Thyroid gland (tissue), 4 donors: ENCODE measurements at regions not wholly inside any gene's neighbourhood (a gene's known extent, or its start where the extent isn't known, plus 50 kb on each side); places are given as distances from the start of the nearest gene placed in this dataset.

ENCODE experiments used
- DNase-seq, 2 donors: peaks; one replicate each; pipeline ENCODE4 v3.0.0-alpha.2; 2019
- H3K27ac ChIP-seq, 3 donors: fragments of 200-600 bp; sonication (generic); 1 replicate in 2 of 3; 2 replicates in 1 of 3; pipeline ENCODE4 v1.5.1; 2016 to 2019; ENCODE audit warnings: mild to moderate bottlenecking in 1 of 3, moderate library complexity in 1 of 3
- H3K27me3 ChIP-seq: fragments of 200-600 bp; sonication (generic); one replicate; pipeline ENCODE4 v1.5.1; 2019
- H3K36me3 ChIP-seq, 2 donors: fragments of 200-600 bp; sonication (generic); one replicate each; pipeline ENCODE4 v1.5.1; 2016 to 2019
- H3K4me1 ChIP-seq, 2 donors: fragments of 200-600 bp; sonication (generic); one replicate each; pipeline ENCODE4 v1.5.1; 2017 to 2019
- H3K4me3 ChIP-seq, 3 donors: fragments of 200-600 bp; sonication (generic); replicated peaks in 1 of 3; 1 replicate in 2 of 3; 2 replicates in 1 of 3; pipeline ENCODE4 v1.5.1; 2016; ENCODE audit warnings: mild to moderate bottlenecking in 1 of 3
- H3K9me3 ChIP-seq: fragments of 200-600 bp; sonication (generic); one replicate; pipeline ENCODE4 v1.5.1; 2017
- POLR2A ChIP-seq, 2 donors: fragments of 450-650 bp; IDR thresholded peaks; one replicate each; pipeline ENCODE4 v1.6.1; 2017; ENCODE audit warnings: antibody characterized with exemption in 2 of 2, mild to moderate bottlenecking in 2 of 2, moderate library complexity in 1 of 2
- WGBS, 2 donors: methylation state at CpG; one replicate each; pipeline ENCODE4 v1.1.5; 2017; 5-methylcytosine and 5-hydroxymethylcytosine counted together
- intact Hi-C: fragments of 100-400 bp; cut with DNase I; formaldehyde crosslinking; loops from one replicate; pipeline ENCODE4 v1.15.1; 2023
- TF ChIP-seq, protein P1 (sequence below), 6 experiments: fragments of 200-600 bp in 3 of 6; fragments of 450-650 bp in 3 of 6; sonication (generic) in 3 of 6; IDR thresholded peaks; one replicate each; pipeline ENCODE4 v1.5.1; 2016 to 2019; ENCODE audit warnings: antibody characterized with exemption in 6 of 6, mild to moderate bottlenecking in 2 of 6, inconsistent platforms in 1 of 6, moderate library complexity in 1 of 6

DNA sequence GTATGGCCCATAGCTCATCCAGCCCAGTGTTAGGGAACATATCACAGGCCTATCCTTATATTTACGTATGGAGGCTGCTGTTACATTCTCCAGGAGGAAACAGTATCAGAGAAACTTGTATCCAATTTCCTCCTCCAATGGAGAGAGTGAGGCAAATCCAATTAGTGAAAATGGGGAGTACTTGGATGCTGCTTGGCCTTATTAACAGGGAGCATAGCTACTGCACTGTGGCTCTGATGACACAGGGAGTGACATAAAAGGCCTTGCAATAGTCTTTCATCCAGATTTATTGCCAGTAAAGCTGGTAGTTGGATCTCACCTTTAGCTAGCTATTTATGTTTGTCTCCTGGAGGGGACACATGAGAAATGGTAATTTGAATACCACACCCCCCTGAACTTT, 313.2 kb upstream of the MTPN start:
- no peaks in the 10 kb centered on the region for H3K27me3 ChIP-seq
- WGBS, 2 donors, result 93 to 100% methylated on average over 1 of the region's 1 CpG
- H3K4me3 ChIP-seq, result no peak overlapping the region
- intact Hi-C loops, result no loop called here
- H3K36me3 ChIP-seq, result no peaks in the 10 kb centered on the region
- TF ChIP-seq, protein P1, sequence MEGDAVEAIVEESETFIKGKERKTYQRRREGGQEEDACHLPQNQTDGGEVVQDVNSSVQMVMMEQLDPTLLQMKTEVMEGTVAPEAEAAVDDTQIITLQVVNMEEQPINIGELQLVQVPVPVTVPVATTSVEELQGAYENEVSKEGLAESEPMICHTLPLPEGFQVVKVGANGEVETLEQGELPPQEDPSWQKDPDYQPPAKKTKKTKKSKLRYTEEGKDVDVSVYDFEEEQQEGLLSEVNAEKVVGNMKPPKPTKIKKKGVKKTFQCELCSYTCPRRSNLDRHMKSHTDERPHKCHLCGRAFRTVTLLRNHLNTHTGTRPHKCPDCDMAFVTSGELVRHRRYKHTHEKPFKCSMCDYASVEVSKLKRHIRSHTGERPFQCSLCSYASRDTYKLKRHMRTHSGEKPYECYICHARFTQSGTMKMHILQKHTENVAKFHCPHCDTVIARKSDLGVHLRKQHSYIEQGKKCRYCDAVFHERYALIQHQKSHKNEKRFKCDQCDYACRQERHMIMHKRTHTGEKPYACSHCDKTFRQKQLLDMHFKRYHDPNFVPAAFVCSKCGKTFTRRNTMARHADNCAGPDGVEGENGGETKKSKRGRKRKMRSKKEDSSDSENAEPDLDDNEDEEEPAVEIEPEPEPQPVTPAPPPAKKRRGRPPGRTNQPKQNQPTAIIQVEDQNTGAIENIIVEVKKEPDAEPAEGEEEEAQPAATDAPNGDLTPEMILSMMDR (IDR thresholded peaks at IDR 0.05), result no peak
- TF ChIP-seq POLR2A (IDR thresholded peaks at IDR 0.05), result no peak
- no peak for DNase-seq
- H3K9me3 ChIP-seq, result no peaks in the 10 kb centered on the region
- no peak overlapping the region for H3K27ac ChIP-seq
- no peaks in the 10 kb centered on the region for H3K4me1 ChIP-seq

DNA sequence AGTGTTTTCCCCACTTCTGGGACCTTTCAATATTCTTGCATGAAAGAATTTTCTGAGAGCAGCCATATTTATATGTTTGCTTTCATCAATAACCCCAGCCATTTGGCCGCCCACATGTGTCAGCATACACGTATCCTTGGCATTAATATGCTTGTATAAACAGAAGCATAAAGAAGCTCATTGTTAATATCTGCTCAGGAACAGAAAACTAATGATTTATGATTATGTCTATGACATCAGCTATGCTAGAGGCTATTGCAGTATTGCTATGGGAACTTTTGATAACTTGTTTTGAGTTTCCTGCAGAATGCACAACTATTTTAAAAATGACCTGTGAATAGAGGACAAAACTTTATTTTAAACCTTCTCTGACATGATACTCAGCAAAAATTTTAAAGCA, 300.9 kb upstream of the MTPN start:
- intact Hi-C loops, result no loop called here
- WGBS, 2 donors, result 87 to 92% methylated on average over 2 of the region's 2 CpGs
- no peaks in the 10 kb centered on the region for H3K36me3 ChIP-seq
- H3K4me3 ChIP-seq, result no peak overlapping the region
- TF ChIP-seq POLR2A (IDR thresholded peaks at IDR 0.05), result no peak
- TF ChIP-seq, protein P1 (IDR thresholded peaks at IDR 0.05), result no peak
- no peaks in the 10 kb centered on the region for H3K4me1 ChIP-seq
- H3K9me3 ChIP-seq, result no peaks in the 10 kb centered on the region
- no peaks in the 10 kb centered on the region for H3K27me3 ChIP-seq
- no peak for DNase-seq
- no peak overlapping the region for H3K27ac ChIP-seq

DNA sequence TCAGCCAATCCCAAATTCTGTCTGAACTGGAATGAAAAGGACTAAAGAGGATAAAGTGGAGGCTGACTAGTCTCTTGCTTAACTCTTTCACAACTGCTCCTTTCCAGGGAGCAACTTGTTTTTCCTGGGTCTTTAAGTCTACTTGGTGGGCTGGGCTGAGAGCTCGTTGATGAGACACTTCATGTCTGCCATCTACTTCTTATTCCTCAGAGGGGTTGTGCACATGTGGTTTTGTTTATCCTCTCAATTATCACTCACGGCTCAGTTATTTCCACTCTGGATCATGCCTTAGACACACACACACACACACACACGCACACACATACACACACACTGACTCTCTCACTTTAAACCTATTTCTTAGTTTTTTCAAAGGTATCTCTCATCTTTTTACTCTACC, 298.6 kb upstream of the MTPN start:
- intact Hi-C loops, result no loop called here
- TF ChIP-seq, protein P1 (IDR thresholded peaks at IDR 0.05), result no peak
- no peak for TF ChIP-seq POLR2A (IDR thresholded peaks at IDR 0.05)
- no peak for DNase-seq
- no peaks in the 10 kb centered on the region for H3K4me1 ChIP-seq
- no peak overlapping the region for H3K27ac ChIP-seq
- no peak overlapping the region for H3K4me3 ChIP-seq
- no peaks in the 10 kb centered on the region for H3K9me3 ChIP-seq
- 26 to 36% methylated on average over 3 of the region's 3 CpGs for WGBS, 2 donors
- H3K36me3 ChIP-seq, result no peaks in the 10 kb centered on the region
- H3K27me3 ChIP-seq, result no peaks in the 10 kb centered on the region

DNA sequence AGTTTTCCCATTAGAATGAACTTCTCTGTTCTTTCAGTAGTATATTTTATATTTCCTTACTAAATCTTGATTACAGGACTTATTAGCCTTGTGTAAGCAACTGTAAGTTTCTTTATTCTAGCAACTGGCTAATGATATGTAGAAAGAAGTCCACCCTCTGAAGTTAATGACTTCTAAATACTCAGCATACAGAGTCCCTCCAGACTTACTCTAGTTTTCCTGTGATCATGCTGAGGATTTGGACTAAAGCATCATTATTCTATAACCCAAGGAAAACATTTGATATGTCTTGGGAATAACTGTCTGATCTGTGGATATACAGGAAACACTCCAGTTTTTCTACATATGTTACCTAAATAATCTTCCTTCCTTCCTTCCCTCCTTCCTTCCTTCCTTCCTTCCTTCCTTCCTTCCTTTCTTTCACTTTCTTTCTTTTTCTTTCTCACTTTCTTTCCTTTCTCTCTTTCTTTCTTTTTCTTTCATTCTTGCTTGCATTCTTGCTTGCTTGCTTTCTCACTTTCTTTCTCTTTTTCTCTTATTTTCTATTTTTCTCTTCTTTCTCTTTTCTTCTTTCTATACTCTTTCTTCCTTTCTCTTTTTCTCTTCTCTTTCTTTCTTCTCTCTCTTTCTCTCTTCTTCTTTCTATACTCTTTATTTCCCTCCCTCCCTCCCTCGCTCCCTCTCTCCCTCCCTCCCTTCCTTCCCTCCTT, 297.6 kb upstream of the MTPN start:
- TF ChIP-seq POLR2A (IDR thresholded peaks at IDR 0.05), result no peak
- TF ChIP-seq, protein P1 (IDR thresholded peaks at IDR 0.05), result no peak
- no peak overlapping the region for H3K27ac ChIP-seq
- no peaks in the 10 kb centered on the region for H3K36me3 ChIP-seq
- no peaks in the 10 kb centered on the region for H3K9me3 ChIP-seq
- intact Hi-C loops, result no loop called here
- H3K4me3 ChIP-seq, result no peak overlapping the region
- no peak for DNase-seq
- H3K27me3 ChIP-seq, result no peaks in the 10 kb centered on the region
- WGBS, 2 donors, result 92 to 95% methylated on average over 1 of the region's 1 CpG
- H3K4me1 ChIP-seq, result no peaks in the 10 kb centered on the region

DNA sequence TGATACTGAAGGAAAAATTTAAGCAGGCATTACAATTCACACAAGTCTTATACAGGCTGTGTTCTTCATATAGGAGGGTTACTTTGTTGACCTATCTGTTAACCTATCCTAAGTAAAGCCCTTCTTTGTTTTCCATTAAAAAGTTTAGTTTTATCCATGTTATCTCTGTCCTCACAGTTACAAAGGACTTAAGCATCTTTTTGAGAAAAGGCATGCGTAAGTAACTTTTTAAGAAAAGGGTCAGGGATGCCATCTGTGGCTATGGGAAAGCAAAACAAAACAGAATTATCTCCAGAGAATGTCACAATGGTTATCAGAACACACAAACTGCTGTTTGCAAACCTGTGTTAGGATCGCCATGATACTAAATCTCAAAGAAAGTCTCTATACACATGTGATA, 295.8 kb upstream of the MTPN start:
- no peaks in the 10 kb centered on the region for H3K36me3 ChIP-seq
- TF ChIP-seq POLR2A (IDR thresholded peaks at IDR 0.05), result no peak
- TF ChIP-seq, protein P1 (IDR thresholded peaks at IDR 0.05), result no peak
- no peaks in the 10 kb centered on the region for H3K9me3 ChIP-seq
- 92 to 97% methylated on average over 2 of the region's 2 CpGs for WGBS, 2 donors
- no peak for DNase-seq
- intact Hi-C loops, result no loop called here
- no peak overlapping the region for H3K27ac ChIP-seq
- no peaks in the 10 kb centered on the region for H3K27me3 ChIP-seq
- H3K4me3 ChIP-seq, result no peak overlapping the region
- no peaks in the 10 kb centered on the region for H3K4me1 ChIP-seq
